Loucy (cell line): ENCODE measurements at regions not wholly inside any gene's neighbourhood (a gene's known extent, or its start where the extent isn't known, plus 50 kb on each side); places are given as distances from the start of the nearest gene placed in this dataset.

Experiments used
- H2AFZ ChIP-seq: fragments of 200-600 bp; sonication (generic); 2 replicates; pipeline ENCODE4 v1.6.0; 2016; ENCODE audit warnings: antibody characterized with exemption, mild to moderate bottlenecking, low read length, moderate library complexity
- H3F3A ChIP-seq: fragments of 200-600 bp; 2 replicates; pipeline ENCODE4 v1.6.0; 2016; ENCODE audit warnings: antibody characterized with exemption, low read depth, mild to moderate bottlenecking
- H3K27me3 ChIP-seq: fragments of 200-600 bp; sonication (generic); 2 replicates; pipeline ENCODE4 v1.6.1; 2014; ENCODE audit warnings: low read length, mild to moderate bottlenecking; ENCODE audit not compliant: insufficient read depth, poor library complexity, severe bottlenecking
- H3K36me3 ChIP-seq: fragments of 200-600 bp; sonication (generic); 2 replicates; pipeline ENCODE4 v1.6.1; 2016; ENCODE audit warnings: low read length; ENCODE audit not compliant: insufficient read depth
- H3K4me1 ChIP-seq: fragments of 200-600 bp; sonication (generic); 2 replicates; pipeline ENCODE4 v1.5.1; 2014; ENCODE audit warnings: low read length, mild to moderate bottlenecking; ENCODE audit not compliant: insufficient read depth, poor library complexity, severe bottlenecking
- H3K4me2 ChIP-seq: fragments of 200-600 bp; sonication (generic); 2 replicates; pipeline ENCODE4 v1.6.0; 2014; ENCODE audit warnings: antibody characterized with exemption, low read length, low read depth, mild to moderate bottlenecking; ENCODE audit not compliant: poor library complexity, severe bottlenecking
- H3K4me3 ChIP-seq: fragments of 200-600 bp; sonication (generic); 2 replicates; pipeline ENCODE4 v1.5.1; 2014; ENCODE audit warnings: low read length, mild to moderate bottlenecking, mixed read lengths; ENCODE audit not compliant: poor library complexity, severe bottlenecking
- H3K79me2 ChIP-seq: fragments of 200-600 bp; sonication (generic); 2 replicates; pipeline ENCODE4 v1.6.1; 2014; ENCODE audit warnings: low read length; ENCODE audit not compliant: insufficient read depth
- H3K9ac ChIP-seq: fragments of 200-600 bp; sonication (generic); 2 replicates; pipeline ENCODE4 v1.6.0; 2014; ENCODE audit warnings: mild to moderate bottlenecking, low read depth, low read length, moderate library complexity; ENCODE audit not compliant: poor library complexity, severe bottlenecking
- H3K9me2 ChIP-seq: fragments of 200-600 bp; sonication (generic); replicated peaks from 2 replicates; pipeline ENCODE4 v1.6.1; 2016; ENCODE audit warnings: low read depth, low read length, mixed read lengths
- H3K9me3 ChIP-seq: fragments of 200-600 bp; sonication (generic); 2 replicates; pipeline ENCODE4 v1.6.1; 2014; ENCODE audit warnings: mild to moderate bottlenecking, antibody characterized with exemption, low read length, low read depth; ENCODE audit not compliant: insufficient read depth
- H4K20me1 ChIP-seq: fragments of 200-600 bp; sonication (generic); 2 replicates; pipeline ENCODE4 v1.6.0; 2014; ENCODE audit warnings: antibody characterized with exemption, low read length, mild to moderate bottlenecking; ENCODE audit not compliant: insufficient read depth, poor library complexity, severe bottlenecking
- CTCF ChIP-seq: fragments of 200-600 bp; sonication (generic); conservative IDR thresholded peaks from 2 replicates; pipeline ENCODE4 v1.5.1; 2014; ENCODE audit warnings: mild to moderate bottlenecking, antibody characterized with exemption, low read length
- EZH2phosphoT487 ChIP-seq: fragments of 200-600 bp; IDR thresholded peaks from 2 replicates; pipeline ENCODE4 v1.6.1; 2018; ENCODE audit warnings: antibody characterized with exemption, mild to moderate bottlenecking, moderate library complexity, borderline replicate concordance

GRCh38 chr15:29969562-29970401 is 113.0 kb upstream of the GOLGA8J start:
- no peaks in the 10 kb centered on the region for H3K27me3 ChIP-seq
- H3K79me2 ChIP-seq: no peaks in the 10 kb centered on the region
- H3K9ac ChIP-seq: no peak overlapping the region
- no peaks in the 10 kb centered on the region for H3K9me3 ChIP-seq
- no peak overlapping the region for H3K4me2 ChIP-seq
- H4K20me1 ChIP-seq: no peaks in the 10 kb centered on the region
- no peak for TF ChIP-seq EZH2phosphoT487
- H2AFZ ChIP-seq: no peak overlapping the region
- H3F3A ChIP-seq: no peaks in the 10 kb centered on the region
- no peaks in the 10 kb centered on the region for H3K9me2 ChIP-seq
- H3K4me1 ChIP-seq: no peaks in the 10 kb centered on the region
- H3K36me3 ChIP-seq: no peaks in the 10 kb centered on the region
- no peak overlapping the region for H3K4me3 ChIP-seq

DNA sequence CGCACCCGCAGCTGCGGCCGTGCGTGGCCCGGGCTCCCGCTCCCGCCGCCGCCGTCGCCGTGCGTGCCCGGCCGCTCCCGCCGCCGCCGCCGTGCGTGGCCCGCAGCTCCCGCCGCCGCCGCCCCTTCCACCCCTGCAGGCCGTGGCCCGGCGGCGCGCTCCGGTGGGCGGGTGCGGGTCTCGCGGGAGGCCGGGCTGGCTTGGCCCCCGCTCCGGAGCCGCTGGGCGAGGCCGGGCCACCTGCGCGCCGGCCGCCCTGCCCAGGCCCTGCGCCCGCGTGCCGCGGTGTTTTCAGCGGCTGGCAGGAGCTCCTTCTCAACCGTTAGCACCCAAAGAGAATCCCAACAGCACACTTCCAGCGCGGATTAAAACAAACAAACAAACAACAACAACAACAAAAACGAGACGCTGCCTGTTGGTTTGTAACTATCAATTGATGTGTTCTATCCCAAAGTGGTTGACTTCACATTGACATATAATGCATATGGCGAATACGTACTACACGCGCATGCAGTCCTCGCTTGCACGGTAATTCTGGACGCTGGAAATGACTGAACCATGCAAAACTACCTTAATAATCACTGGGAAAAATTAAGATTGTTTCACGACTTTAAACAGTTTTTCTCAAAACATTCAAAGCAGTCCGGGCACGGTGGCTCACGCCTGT is 113.7 kb upstream of the GOLGA8J start:
- Histone ChIP-seq H2AFZ (no peak overlapping the region), H3K4me1 (no peaks in the 10 kb centered on the region), H3K9me2 (no peaks in the 10 kb centered on the region), H3K4me2 (no peak overlapping the region), H3K4me3 (no peak overlapping the region), H3K9ac (no peak overlapping the region), H3K9me3 (no peaks in the 10 kb centered on the region), H3K36me3 (no peaks in the 10 kb centered on the region), H3F3A (no peaks in the 10 kb centered on the region), H3K27me3 (no peaks in the 10 kb centered on the region), H3K79me2 (no peaks in the 10 kb centered on the region), H4K20me1 (no peaks in the 10 kb centered on the region)
- no peak for TF ChIP-seq CTCF
- TF ChIP-seq EZH2phosphoT487: no peak

DNA sequence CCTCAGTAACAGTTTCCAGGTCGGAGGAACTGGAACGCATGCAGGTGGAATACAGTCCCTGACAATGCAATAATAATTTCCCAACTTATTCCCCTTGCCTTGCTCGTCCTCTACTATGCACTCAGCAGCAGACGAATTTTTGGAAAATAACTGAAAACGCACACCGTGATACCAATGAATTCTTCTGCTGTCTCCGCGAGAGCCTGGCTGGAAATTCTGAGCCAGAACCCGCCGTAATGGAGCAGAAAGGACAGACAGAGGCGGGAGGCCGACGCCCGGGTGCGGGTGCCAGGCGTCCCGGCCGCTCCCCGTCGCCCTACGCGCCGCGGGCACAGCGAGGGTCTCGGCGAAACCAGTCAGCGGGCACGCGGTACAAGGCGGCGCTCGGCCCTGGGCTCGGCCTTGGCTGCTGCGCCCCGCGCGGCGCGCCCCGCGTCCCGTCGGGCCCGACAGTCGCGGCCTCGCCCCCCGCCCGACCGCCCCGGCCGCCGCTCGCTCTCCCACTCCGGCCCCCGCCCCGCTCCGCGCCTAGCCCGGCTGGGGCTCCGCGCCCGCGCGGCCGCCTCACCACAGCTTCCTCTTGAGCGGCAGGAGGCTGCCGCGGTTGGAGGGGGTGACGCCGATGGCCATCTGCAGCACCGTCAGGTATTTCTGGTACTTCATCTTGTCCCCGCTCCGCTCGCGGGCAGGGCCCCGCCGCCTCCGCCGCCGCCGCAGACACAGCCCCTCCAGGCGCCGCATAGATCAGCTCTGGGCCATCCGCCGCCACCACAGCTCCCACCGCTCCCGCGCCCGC is 114.5 kb upstream of the GOLGA8J start:
- no peak for TF ChIP-seq EZH2phosphoT487
- TF ChIP-seq CTCF: no peak
- no peaks in the 10 kb centered on the region for H3K27me3 ChIP-seq
- H3K36me3 ChIP-seq: no peaks in the 10 kb centered on the region
- H3K9ac ChIP-seq: no peak overlapping the region
- H3K4me3 ChIP-seq: no peak overlapping the region
- H3K9me3 ChIP-seq: no peaks in the 10 kb centered on the region
- no peak overlapping the region for H3K4me2 ChIP-seq
- H3F3A ChIP-seq: no peaks in the 10 kb centered on the region
- H3K4me1 ChIP-seq: no peaks in the 10 kb centered on the region
- no peak overlapping the region for H2AFZ ChIP-seq
- no peaks in the 10 kb centered on the region for H3K9me2 ChIP-seq
- no peaks in the 10 kb centered on the region for H4K20me1 ChIP-seq
- no peaks in the 10 kb centered on the region for H3K79me2 ChIP-seq
